HEK293 (cell line): ENCODE measurements at regions not wholly inside any gene's neighbourhood (a gene's known extent, or its start where the extent isn't known, plus 50 kb on each side); places are given as distances from the start of the nearest gene placed in this dataset.
A peak's percentile ranks its signal among the peaks of the same experiment; 100 is the strongest.

ENCODE experiments used
- GFI1B ChIP-seq: fragments of 450-650 bp; formaldehyde crosslinking; IDR thresholded peaks from 2 replicates; pipeline ENCODE4 v1.5.1; 2016; ENCODE audit warnings: missing biosample characterization, missing genetic modification characterization
- GLI4 ChIP-seq: fragments of 450-650 bp; formaldehyde crosslinking; IDR thresholded peaks from 2 replicates; pipeline ENCODE4 v1.5.1; 2016; ENCODE audit warnings: missing biosample characterization, missing genetic modification characterization
- OSR2 ChIP-seq: fragments of 450-650 bp; formaldehyde crosslinking; IDR thresholded peaks from 2 replicates; pipeline ENCODE4 v1.5.1; 2016; ENCODE audit warnings: missing biosample characterization, missing genetic modification characterization
- WT1 ChIP-seq: fragments of 450-650 bp; formaldehyde crosslinking; IDR thresholded peaks from 2 replicates; pipeline ENCODE4 v1.5.1; 2016; ENCODE audit warnings: missing biosample characterization, missing genetic modification characterization
- ZBTB48 ChIP-seq: fragments of 450-650 bp; formaldehyde crosslinking; IDR thresholded peaks from 2 replicates; pipeline ENCODE4 v1.5.1; 2016; ENCODE audit warnings: missing biosample characterization, missing genetic modification characterization
- ZIC2 ChIP-seq: fragments of 450-650 bp; formaldehyde crosslinking; IDR thresholded peaks from 2 replicates; pipeline ENCODE4 v1.5.1; 2016; ENCODE audit warnings: missing biosample characterization, missing genetic modification characterization
- ZNF24 ChIP-seq: fragments of 450-650 bp; formaldehyde crosslinking; IDR thresholded peaks from 2 replicates; pipeline ENCODE4 v1.5.1; 2016; ENCODE audit warnings: missing biosample characterization, missing genetic modification characterization
- ZNF37A ChIP-seq: fragments of 450-650 bp; IDR thresholded peaks from 2 replicates; pipeline ENCODE4 v1.5.1; 2018; ENCODE audit warnings: missing biosample characterization, missing genetic modification characterization
- ZNF530 ChIP-seq: fragments of 450-650 bp; formaldehyde crosslinking; IDR thresholded peaks from 2 replicates; pipeline ENCODE4 v1.5.1; 2016; ENCODE audit warnings: low read depth, missing biosample characterization, missing genetic modification characterization
- ZNF561 ChIP-seq: fragments of 450-650 bp; IDR thresholded peaks from 2 replicates; pipeline ENCODE4 v1.5.1; 2018; ENCODE audit warnings: missing biosample characterization, missing genetic modification characterization, borderline replicate concordance
- ZNF610 ChIP-seq: fragments of 450-650 bp; formaldehyde crosslinking; IDR thresholded peaks from 2 replicates; pipeline ENCODE4 v1.5.1; 2016; ENCODE audit warnings: missing biosample characterization, missing genetic modification characterization, borderline replicate concordance
- ZNF664 ChIP-seq: fragments of 450-650 bp; formaldehyde crosslinking; IDR thresholded peaks from 2 replicates; pipeline ENCODE4 v1.5.1; 2016; ENCODE audit warnings: missing biosample characterization, missing genetic modification characterization
- ZNF791 ChIP-seq: fragments of 450-650 bp; formaldehyde crosslinking; IDR thresholded peaks from 2 replicates; pipeline ENCODE4 v1.5.1; 2016; ENCODE audit warnings: missing biosample characterization, missing genetic modification characterization
- TF ChIP-seq, protein P1 (sequence below): fragments of 450-650 bp; IDR thresholded peaks from 2 replicates; pipeline ENCODE4 v1.5.1; 2018; ENCODE audit warnings: missing biosample characterization, mild to moderate bottlenecking, missing genetic modification characterization
- TF ChIP-seq, protein P2 (sequence below): fragments of 450-650 bp; formaldehyde crosslinking; IDR thresholded peaks from 2 replicates; pipeline ENCODE4 v1.5.1; 2016; ENCODE audit warnings: missing biosample characterization, missing genetic modification characterization, borderline replicate concordance
- TF ChIP-seq, protein P3 (sequence below): fragments of 450-650 bp; IDR thresholded peaks from 2 replicates; pipeline ENCODE4 v1.5.1; 2018; ENCODE audit warnings: missing biosample characterization, missing genetic modification characterization
- TF ChIP-seq, protein P4 (sequence below): fragments of 450-650 bp; formaldehyde crosslinking; IDR thresholded peaks from 2 replicates; pipeline ENCODE4 v1.5.1; 2016; ENCODE audit warnings: missing biosample characterization, missing genetic modification characterization
- TF ChIP-seq, protein P5 (sequence below): fragments of 450-650 bp; formaldehyde crosslinking; IDR thresholded peaks from 2 replicates; pipeline ENCODE4 v1.5.1; 2016; ENCODE audit warnings: missing biosample characterization, missing genetic modification characterization
- TF ChIP-seq, protein P6 (sequence below): fragments of 450-650 bp; formaldehyde crosslinking; IDR thresholded peaks from 2 replicates; pipeline ENCODE4 v1.5.1; 2016; ENCODE audit warnings: missing biosample characterization, missing genetic modification characterization
- TF ChIP-seq, protein P7 (sequence below): fragments of 450-650 bp; formaldehyde crosslinking; conservative IDR thresholded peaks from 2 replicates; pipeline ENCODE4 v1.5.1; 2016; ENCODE audit warnings: low read depth, missing biosample characterization, missing genetic modification characterization

DNA sequence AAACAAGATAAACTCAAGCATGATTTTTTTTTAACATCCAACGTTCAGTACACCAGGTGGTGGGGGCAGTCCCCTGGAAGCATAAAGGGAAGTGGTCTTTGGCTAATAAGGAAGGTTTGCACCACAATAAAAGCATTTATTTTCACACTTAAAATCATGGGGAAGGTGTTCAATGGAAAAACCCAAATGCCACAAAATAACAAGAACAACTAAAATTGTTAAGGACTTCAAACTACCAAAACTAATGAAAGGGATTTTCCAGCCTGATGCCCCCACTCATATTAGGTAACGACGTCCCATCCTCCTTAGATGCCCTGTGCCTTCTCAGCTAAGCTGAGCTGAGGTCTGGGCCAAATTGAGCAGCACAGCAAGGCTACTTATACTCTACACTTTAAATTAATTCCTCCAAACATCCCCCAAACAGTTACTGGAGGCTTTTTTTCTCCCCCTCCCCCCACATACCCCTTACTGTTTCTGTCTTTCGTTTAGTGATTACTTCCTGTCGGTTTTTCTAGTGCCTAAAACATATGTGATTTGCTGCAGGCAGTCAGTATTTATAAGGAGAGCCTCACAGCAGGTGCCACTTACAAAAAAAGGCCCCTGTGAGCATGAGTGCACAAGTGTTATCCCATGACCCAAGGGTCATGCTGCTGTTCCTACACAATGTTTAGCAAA is 259.7 kb upstream of the ZNF608 start (continued):
- TF ChIP-seq ZNF561 = peak; percentile 84; the same call in 1 of the 2 replicates
- TF ChIP-seq, protein P1, sequence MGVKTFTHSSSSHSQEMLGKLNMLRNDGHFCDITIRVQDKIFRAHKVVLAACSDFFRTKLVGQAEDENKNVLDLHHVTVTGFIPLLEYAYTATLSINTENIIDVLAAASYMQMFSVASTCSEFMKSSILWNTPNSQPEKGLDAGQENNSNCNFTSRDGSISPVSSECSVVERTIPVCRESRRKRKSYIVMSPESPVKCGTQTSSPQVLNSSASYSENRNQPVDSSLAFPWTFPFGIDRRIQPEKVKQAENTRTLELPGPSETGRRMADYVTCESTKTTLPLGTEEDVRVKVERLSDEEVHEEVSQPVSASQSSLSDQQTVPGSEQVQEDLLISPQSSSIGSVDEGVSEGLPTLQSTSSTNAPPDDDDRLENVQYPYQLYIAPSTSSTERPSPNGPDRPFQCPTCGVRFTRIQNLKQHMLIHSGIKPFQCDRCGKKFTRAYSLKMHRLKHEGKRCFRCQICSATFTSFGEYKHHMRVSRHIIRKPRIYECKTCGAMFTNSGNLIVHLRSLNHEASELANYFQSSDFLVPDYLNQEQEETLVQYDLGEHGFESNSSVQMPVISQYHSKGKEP = peak; percentile 79; the same call in 1 of the 2 replicates
- peak; percentile 91 for TF ChIP-seq OSR2 (tag by site-specific recombination)
- peak; percentile 95 for TF ChIP-seq ZIC2 (tag by site-specific recombination)
- TF ChIP-seq ZNF37A = no peak
- no peak for TF ChIP-seq ZNF791 (tag by site-specific recombination)
- TF ChIP-seq GFI1B = peak; percentile 48; the same call in 1 of the 2 replicates
- TF ChIP-seq ZNF530 = no peak
- TF ChIP-seq ZNF664 (tag by site-specific recombination) = peak; percentile 46; the same call in 1 of the 2 replicates
- TF ChIP-seq WT1 (tag by site-specific recombination) = peak; percentile 68
- TF ChIP-seq, protein P2, sequence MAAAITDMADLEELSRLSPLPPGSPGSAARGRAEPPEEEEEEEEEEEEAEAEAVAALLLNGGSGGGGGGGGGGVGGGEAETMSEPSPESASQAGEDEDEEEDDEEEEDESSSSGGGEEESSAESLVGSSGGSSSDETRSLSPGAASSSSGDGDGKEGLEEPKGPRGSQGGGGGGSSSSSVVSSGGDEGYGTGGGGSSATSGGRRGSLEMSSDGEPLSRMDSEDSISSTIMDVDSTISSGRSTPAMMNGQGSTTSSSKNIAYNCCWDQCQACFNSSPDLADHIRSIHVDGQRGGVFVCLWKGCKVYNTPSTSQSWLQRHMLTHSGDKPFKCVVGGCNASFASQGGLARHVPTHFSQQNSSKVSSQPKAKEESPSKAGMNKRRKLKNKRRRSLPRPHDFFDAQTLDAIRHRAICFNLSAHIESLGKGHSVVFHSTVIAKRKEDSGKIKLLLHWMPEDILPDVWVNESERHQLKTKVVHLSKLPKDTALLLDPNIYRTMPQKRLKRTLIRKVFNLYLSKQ (tag by site-specific recombination) = no peak
- 0 out of 2 replicates have a peak, but pooled peaks have one; percentile 34 for TF ChIP-seq ZNF24 (tag by site-specific recombination)
- no peak for TF ChIP-seq GLI4
- TF ChIP-seq, protein P3, sequence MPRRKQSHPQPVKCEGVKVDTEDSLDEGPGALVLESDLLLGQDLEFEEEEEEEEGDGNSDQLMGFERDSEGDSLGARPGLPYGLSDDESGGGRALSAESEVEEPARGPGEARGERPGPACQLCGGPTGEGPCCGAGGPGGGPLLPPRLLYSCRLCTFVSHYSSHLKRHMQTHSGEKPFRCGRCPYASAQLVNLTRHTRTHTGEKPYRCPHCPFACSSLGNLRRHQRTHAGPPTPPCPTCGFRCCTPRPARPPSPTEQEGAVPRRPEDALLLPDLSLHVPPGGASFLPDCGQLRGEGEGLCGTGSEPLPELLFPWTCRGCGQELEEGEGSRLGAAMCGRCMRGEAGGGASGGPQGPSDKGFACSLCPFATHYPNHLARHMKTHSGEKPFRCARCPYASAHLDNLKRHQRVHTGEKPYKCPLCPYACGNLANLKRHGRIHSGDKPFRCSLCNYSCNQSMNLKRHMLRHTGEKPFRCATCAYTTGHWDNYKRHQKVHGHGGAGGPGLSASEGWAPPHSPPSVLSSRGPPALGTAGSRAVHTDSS = no peak
- TF ChIP-seq, protein P4, sequence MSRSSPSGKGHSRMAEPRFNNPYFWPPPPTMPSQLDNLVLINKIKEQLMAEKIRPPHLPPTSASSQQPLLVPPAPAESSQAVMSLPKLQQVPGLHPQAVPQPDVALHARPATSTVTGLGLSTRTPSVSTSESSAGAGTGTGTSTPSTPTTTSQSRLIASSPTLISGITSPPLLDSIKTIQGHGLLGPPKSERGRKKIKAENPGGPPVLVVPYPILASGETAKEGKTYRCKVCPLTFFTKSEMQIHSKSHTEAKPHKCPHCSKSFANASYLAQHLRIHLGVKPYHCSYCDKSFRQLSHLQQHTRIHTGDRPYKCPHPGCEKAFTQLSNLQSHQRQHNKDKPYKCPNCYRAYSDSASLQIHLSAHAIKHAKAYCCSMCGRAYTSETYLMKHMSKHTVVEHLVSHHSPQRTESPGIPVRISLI (tag by site-specific recombination) = 0 out of 2 replicates have a peak, but pooled peaks have one; percentile 56
- peak; percentile 46; the same call in 1 of the 2 replicates for TF ChIP-seq ZBTB48
- TF ChIP-seq, protein P5, sequence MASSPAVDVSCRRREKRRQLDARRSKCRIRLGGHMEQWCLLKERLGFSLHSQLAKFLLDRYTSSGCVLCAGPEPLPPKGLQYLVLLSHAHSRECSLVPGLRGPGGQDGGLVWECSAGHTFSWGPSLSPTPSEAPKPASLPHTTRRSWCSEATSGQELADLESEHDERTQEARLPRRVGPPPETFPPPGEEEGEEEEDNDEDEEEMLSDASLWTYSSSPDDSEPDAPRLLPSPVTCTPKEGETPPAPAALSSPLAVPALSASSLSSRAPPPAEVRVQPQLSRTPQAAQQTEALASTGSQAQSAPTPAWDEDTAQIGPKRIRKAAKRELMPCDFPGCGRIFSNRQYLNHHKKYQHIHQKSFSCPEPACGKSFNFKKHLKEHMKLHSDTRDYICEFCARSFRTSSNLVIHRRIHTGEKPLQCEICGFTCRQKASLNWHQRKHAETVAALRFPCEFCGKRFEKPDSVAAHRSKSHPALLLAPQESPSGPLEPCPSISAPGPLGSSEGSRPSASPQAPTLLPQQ (tag by site-specific recombination) = no peak
- TF ChIP-seq, protein P6, sequence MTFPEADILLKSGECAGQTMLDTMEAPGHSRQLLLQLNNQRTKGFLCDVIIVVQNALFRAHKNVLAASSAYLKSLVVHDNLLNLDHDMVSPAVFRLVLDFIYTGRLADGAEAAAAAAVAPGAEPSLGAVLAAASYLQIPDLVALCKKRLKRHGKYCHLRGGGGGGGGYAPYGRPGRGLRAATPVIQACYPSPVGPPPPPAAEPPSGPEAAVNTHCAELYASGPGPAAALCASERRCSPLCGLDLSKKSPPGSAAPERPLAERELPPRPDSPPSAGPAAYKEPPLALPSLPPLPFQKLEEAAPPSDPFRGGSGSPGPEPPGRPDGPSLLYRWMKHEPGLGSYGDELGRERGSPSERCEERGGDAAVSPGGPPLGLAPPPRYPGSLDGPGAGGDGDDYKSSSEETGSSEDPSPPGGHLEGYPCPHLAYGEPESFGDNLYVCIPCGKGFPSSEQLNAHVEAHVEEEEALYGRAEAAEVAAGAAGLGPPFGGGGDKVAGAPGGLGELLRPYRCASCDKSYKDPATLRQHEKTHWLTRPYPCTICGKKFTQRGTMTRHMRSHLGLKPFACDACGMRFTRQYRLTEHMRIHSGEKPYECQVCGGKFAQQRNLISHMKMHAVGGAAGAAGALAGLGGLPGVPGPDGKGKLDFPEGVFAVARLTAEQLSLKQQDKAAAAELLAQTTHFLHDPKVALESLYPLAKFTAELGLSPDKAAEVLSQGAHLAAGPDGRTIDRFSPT (tag by site-specific recombination) = peak; percentile 50; the same call in 1 of the 2 replicates
- TF ChIP-seq, protein P7, sequence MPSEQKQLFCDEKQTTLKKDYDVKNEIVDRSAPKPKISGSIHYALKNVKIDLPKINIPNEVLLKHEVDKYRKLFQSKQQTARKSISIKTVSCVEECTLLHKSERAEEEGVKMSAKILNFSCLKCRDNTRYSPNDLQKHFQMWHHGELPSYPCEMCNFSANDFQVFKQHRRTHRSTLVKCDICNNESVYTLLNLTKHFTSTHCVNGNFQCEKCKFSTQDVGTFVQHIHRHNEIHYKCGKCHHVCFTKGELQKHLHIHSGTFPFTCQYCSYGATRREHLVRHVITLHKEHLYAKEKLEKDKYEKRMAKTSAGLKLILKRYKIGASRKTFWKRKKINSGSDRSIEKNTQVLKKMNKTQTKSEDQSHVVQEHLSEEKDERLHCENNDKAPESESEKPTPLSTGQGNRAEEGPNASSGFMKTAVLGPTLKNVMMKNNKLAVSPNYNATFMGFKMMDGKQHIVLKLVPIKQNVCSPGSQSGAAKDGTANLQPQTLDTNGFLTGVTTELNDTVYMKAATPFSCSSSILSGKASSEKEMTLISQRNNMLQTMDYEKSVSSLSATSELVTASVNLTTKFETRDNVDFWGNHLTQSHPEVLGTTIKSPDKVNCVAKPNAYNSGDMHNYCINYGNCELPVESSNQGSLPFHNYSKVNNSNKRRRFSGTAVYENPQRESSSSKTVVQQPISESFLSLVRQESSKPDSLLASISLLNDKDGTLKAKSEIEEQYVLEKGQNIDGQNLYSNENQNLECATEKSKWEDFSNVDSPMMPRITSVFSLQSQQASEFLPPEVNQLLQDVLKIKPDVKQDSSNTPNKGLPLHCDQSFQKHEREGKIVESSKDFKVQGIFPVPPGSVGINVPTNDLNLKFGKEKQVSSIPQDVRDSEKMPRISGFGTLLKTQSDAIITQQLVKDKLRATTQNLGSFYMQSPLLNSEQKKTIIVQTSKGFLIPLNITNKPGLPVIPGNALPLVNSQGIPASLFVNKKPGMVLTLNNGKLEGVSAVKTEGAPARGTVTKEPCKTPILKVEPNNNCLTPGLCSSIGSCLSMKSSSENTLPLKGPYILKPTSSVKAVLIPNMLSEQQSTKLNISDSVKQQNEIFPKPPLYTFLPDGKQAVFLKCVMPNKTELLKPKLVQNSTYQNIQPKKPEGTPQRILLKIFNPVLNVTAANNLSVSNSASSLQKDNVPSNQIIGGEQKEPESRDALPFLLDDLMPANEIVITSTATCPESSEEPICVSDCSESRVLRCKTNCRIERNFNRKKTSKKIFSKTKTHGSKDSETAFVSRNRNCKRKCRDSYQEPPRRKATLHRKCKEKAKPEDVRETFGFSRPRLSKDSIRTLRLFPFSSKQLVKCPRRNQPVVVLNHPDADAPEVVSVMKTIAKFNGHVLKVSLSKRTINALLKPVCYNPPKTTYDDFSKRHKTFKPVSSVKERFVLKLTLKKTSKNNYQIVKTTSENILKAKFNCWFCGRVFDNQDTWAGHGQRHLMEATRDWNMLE (tag by site-specific recombination) = 0 out of 2 replicates have a peak, but pooled peaks have one; percentile 20
- peak; percentile 61; the same call in 1 of the 2 replicates for TF ChIP-seq ZNF610 (tag by site-specific recombination)
